ENCODE measurements at regions not wholly inside any gene's neighbourhood (a gene's known extent, or its start where the extent isn't known, plus 50 kb on each side); places are given as distances from the start of the nearest gene placed in this dataset.
A peak's percentile ranks its signal among the peaks of the same experiment; 100 is the strongest.

- TF ChIP-seq POLR2A (IDR thresholded peaks at IDR 0.05) = no peak
- no peaks in the 10 kb centered on the region for H3K9me3 ChIP-seq
Measured at GRCh38 chr7:106471686-106472440, 187.1 kb upstream of the NAMPT start.

GRCh38 chr7:106471021-106471420 lies 186.2 kb upstream of the NAMPT start:
- no peaks in the 10 kb centered on the region for H3K27me3 ChIP-seq
- no peaks in the 10 kb centered on the region for H3K4me1 ChIP-seq
- intact Hi-C loops (cut with DNase I) = no loop called here
- ATAC-seq (no peak), DNase-seq (no peak)
- no peak overlapping the region for H3K27ac ChIP-seq
- H3K9me3 ChIP-seq = no peaks in the 10 kb centered on the region
- no peak for TF ChIP-seq POLR2A (IDR thresholded peaks at IDR 0.05)
- no peak for TF ChIP-seq CTCF (IDR thresholded peaks at IDR 0.05)
- no peak overlapping the region for H3K4me3 ChIP-seq
- H3K36me3 ChIP-seq (replicated peaks in 1 of 2; ENCODE audit: insufficient read depth in 1 of 2, low read depth in 2 of 2) = no peaks in the 10 kb centered on the region
- WGBS, 2 donors = 64 to 80% methylated on average over 2 of the region's 2 CpGs

More at GRCh38 chr7:106471686-106472440, 187.1 kb upstream of the NAMPT start:
- H3K36me3 ChIP-seq (replicated peaks in 1 of 2; ENCODE audit: insufficient read depth in 1 of 2, low read depth in 2 of 2) = no peaks in the 10 kb centered on the region
- H3K4me3 ChIP-seq = no peak overlapping the region
- no peak overlapping the region for H3K27ac ChIP-seq
- DNase-seq = no peak
- no peak for ATAC-seq
- no peaks in the 10 kb centered on the region for H3K4me1 ChIP-seq
- intact Hi-C loops (cut with DNase I) = no loop called here
- WGBS, 2 donors = 71 to 74% methylated on average over 8 of the region's 8 CpGs
- no peaks in the 10 kb centered on the region for H3K27me3 ChIP-seq

- Histone ChIP-seq H3K9me3 (no peaks in the 10 kb centered on the region), H3K27me3 (no peaks in the 10 kb centered on the region), H3K4me1 (peaks cover 13% of the 10 kb centered on the region), H3K4me3 (no peak overlapping the region), H3K27ac (no peak overlapping the region), H3K36me3 (replicated peaks in 1 of 2; ENCODE audit: insufficient read depth in 1 of 2, low read depth in 2 of 2) (no peaks in the 10 kb centered on the region)
- no peak for ATAC-seq
- DNase-seq = no peak
- TF ChIP-seq CTCF (IDR thresholded peaks at IDR 0.05) = no peak
- TF ChIP-seq POLR2A (IDR thresholded peaks at IDR 0.05) = no peak
- intact Hi-C loops (cut with DNase I) = no loop called here
- WGBS, 2 donors = 69% methylated on average over 5 of the region's 5 CpGs
Measured at GRCh38 chr7:106466867-106467266, 182.1 kb upstream of the NAMPT start.

GRCh38 chr7:106465704-106466468 lies 181.1 kb upstream of the NAMPT start:
- H3K36me3 ChIP-seq (replicated peaks in 1 of 2; ENCODE audit: insufficient read depth in 1 of 2, low read depth in 2 of 2) = no peaks in the 10 kb centered on the region
- no peak overlapping the region for H3K27ac ChIP-seq
- intact Hi-C loops (cut with DNase I) = no loop called here
- TF ChIP-seq CTCF (IDR thresholded peaks at IDR 0.05) (no peak), POLR2A (IDR thresholded peaks at IDR 0.05) (no peak)
- WGBS, 2 donors = 74 to 75% methylated on average over 5 of the region's 5 CpGs
- ATAC-seq (peak; percentile 37), DNase-seq (no peak)
- no peak overlapping the region for H3K4me3 ChIP-seq
- no peaks in the 10 kb centered on the region for H3K27me3 ChIP-seq
- H3K9me3 ChIP-seq = no peaks in the 10 kb centered on the region
- H3K4me1 ChIP-seq = peaks cover 13% of the 10 kb centered on the region

- no peaks in the 10 kb centered on the region for H3K36me3 ChIP-seq (replicated peaks in 1 of 2; ENCODE audit: insufficient read depth in 1 of 2, low read depth in 2 of 2)
- no peaks in the 10 kb centered on the region for H3K27me3 ChIP-seq
- no peak overlapping the region for H3K4me3 ChIP-seq
- H3K9me3 ChIP-seq = no peaks in the 10 kb centered on the region
- DNase-seq (no peak), ATAC-seq (no peak)
- intact Hi-C loops (cut with DNase I) = loop anchor here (5.0 kb wide), 1 partner anchor 287 kb away; no protein-coding TSS in a partner anchor
- no peak overlapping the region for H3K27ac ChIP-seq
- 76 to 93% methylated on average over 2 of the region's 2 CpGs for WGBS, 2 donors
- H3K4me1 ChIP-seq = peaks cover 13% of the 10 kb centered on the region
- TF ChIP-seq CTCF (IDR thresholded peaks at IDR 0.05) (no peak), POLR2A (IDR thresholded peaks at IDR 0.05) (no peak)
Measured at GRCh38 chr7:106464651-106465050, 179.9 kb upstream of the NAMPT start.

All from body of pancreas (tissue), 4 donors.